ENCODE measurements at regions not wholly inside any gene's neighbourhood (a gene's known extent, or its start where the extent isn't known, plus 50 kb on each side); places are given as distances from the start of the nearest gene placed in this dataset.

GRCh38 chr10:117731121-117731791, 188.7 kb downstream of the EMX2 start:
- Histone ChIP-seq H3K4me3 (ENCODE audit: low read depth, low read length) (no peak overlapping the region), H3K36me3 (ENCODE audit: control insufficient read depth, insufficient read depth, low read length) (no peaks in the 10 kb centered on the region), H3K9me3 (no peaks in the 10 kb centered on the region), H3K4me1 (no peaks in the 10 kb centered on the region), H3K27me3 (replicated peaks; ENCODE audit: control insufficient read depth, insufficient read depth, low read length) (no peaks in the 10 kb centered on the region; the same call in 1 of the 2 replicates)
- Mint-ChIP-seq H3K27me3 (ENCODE audit: insufficient read depth, unreplicated experiment) (peaks cover 3% of the 10 kb centered on the region), H3K4me3 (ENCODE audit: unreplicated experiment) (no peak overlapping the region), H3K4me1 (ENCODE audit: low read depth, unreplicated experiment) (no peaks in the 10 kb centered on the region), H3K27ac (ENCODE audit: unreplicated experiment) (no peak overlapping the region), H3K9me3 (ENCODE audit: unreplicated experiment) (no peaks in the 10 kb centered on the region), H3K36me3 (ENCODE audit: insufficient read depth, unreplicated experiment) (no peaks in the 10 kb centered on the region)
- POLR2A ChIA-PET, result no interaction called here
- CTCF ChIA-PET, result no interaction called here
- intact Hi-C loops (cut with micrococcal nuclease; ENCODE audit: unreplicated experiment), result no loop called here
- DNase-seq, result no peak
- no peak for TF ChIP-seq CTCF (IDR thresholded peaks at IDR 0.05; ENCODE audit: insufficient read depth in 1 of 2, low read depth in 1 of 2, low read length in 1 of 2, severe bottlenecking in 1 of 2, unreplicated experiment in 1 of 2)
- no TSS peak for BruUV-seq (replicated peaks)

GRCh38 chr10:117734731-117735405, 192.3 kb downstream of the EMX2 start:
- Mint-ChIP-seq H3K27me3 (ENCODE audit: insufficient read depth, unreplicated experiment) (peaks cover 3% of the 10 kb centered on the region), H3K4me3 (ENCODE audit: unreplicated experiment) (no peak overlapping the region), H3K27ac (ENCODE audit: unreplicated experiment) (no peak overlapping the region), H3K36me3 (ENCODE audit: insufficient read depth, unreplicated experiment) (no peaks in the 10 kb centered on the region), H3K4me1 (ENCODE audit: low read depth, unreplicated experiment) (no peaks in the 10 kb centered on the region), H3K9me3 (ENCODE audit: unreplicated experiment) (no peaks in the 10 kb centered on the region)
- H3K9me3 ChIP-seq, result no peaks in the 10 kb centered on the region
- H3K4me1 ChIP-seq, result no peaks in the 10 kb centered on the region
- H3K4me3 ChIP-seq (ENCODE audit: low read depth, low read length), result no peak overlapping the region
- intact Hi-C loops (cut with micrococcal nuclease; ENCODE audit: unreplicated experiment), result no loop called here
- no peak for TF ChIP-seq CTCF (IDR thresholded peaks at IDR 0.05; ENCODE audit: insufficient read depth in 1 of 2, low read depth in 1 of 2, low read length in 1 of 2, severe bottlenecking in 1 of 2, unreplicated experiment in 1 of 2)
- POLR2A ChIA-PET, result no interaction called here
- CTCF ChIA-PET, result no interaction called here
- H3K36me3 ChIP-seq (ENCODE audit: control insufficient read depth, insufficient read depth, low read length), result no peaks in the 10 kb centered on the region
- DNase-seq, result no peak
- BruUV-seq (replicated peaks), result no TSS peak
- H3K27me3 ChIP-seq (replicated peaks; ENCODE audit: control insufficient read depth, insufficient read depth, low read length), result no peaks in the 10 kb centered on the region

- DNase-seq, result no peak
- intact Hi-C loops (cut with micrococcal nuclease; ENCODE audit: unreplicated experiment), result loop anchor here (1.0 kb wide), 1 partner anchor 22 kb away; no protein-coding TSS in a partner anchor
- no peak for TF ChIP-seq CTCF (IDR thresholded peaks at IDR 0.05; ENCODE audit: insufficient read depth in 1 of 2, low read depth in 1 of 2, low read length in 1 of 2, severe bottlenecking in 1 of 2, unreplicated experiment in 1 of 2)
- H3K4me1 ChIP-seq, result no peaks in the 10 kb centered on the region
- H3K9me3 ChIP-seq, result no peaks in the 10 kb centered on the region
- no peak overlapping the region for H3K4me3 ChIP-seq (ENCODE audit: low read depth, low read length)
- H3K27me3 ChIP-seq (replicated peaks; ENCODE audit: control insufficient read depth, insufficient read depth, low read length), result no peaks in the 10 kb centered on the region
- H3K27ac Mint-ChIP-seq (ENCODE audit: unreplicated experiment), result no peak overlapping the region
- no peak overlapping the region for H3K4me3 Mint-ChIP-seq (ENCODE audit: unreplicated experiment)
- H3K36me3 ChIP-seq (ENCODE audit: control insufficient read depth, insufficient read depth, low read length), result no peaks in the 10 kb centered on the region
- no TSS peak for BruUV-seq (replicated peaks)
- CTCF ChIA-PET, result no interaction called here
- no peaks in the 10 kb centered on the region for H3K4me1 Mint-ChIP-seq (ENCODE audit: low read depth, unreplicated experiment)
- H3K36me3 Mint-ChIP-seq (ENCODE audit: insufficient read depth, unreplicated experiment), result no peaks in the 10 kb centered on the region
- H3K9me3 Mint-ChIP-seq (ENCODE audit: unreplicated experiment), result no peaks in the 10 kb centered on the region
- H3K27me3 Mint-ChIP-seq (ENCODE audit: insufficient read depth, unreplicated experiment), result peaks cover 2% of the 10 kb centered on the region
- POLR2A ChIA-PET, result no interaction called here
Observed at GRCh38 chr10:117736655-117737054, 194.1 kb downstream of the EMX2 start.

Measured in Caco-2 (cell line).